H1 (cell line): ENCODE measurements at regions not wholly inside any gene's neighbourhood (a gene's known extent, or its start where the extent isn't known, plus 50 kb on each side); places are given as distances from the start of the nearest gene placed in this dataset.

Experiments used
- ATF3 ChIP-seq: IDR thresholded peaks from 2 replicates; pipeline ENCODE4 v1.6.1; 2011; ENCODE audit warnings: low read depth, mild to moderate bottlenecking, low read length; ENCODE audit not compliant: insufficient read depth
- BACH1 ChIP-seq: IDR thresholded peaks from 2 replicates; pipeline ENCODE4 v1.6.1; 2012; ENCODE audit warnings: low read length, improper control_type of control experiment
- JUN ChIP-seq: IDR thresholded peaks from 2 replicates; pipeline ENCODE4 v1.6.1; 2011; ENCODE audit warnings: low read depth, mild to moderate bottlenecking, improper control_type of control experiment, low read length
- RNF2 ChIP-seq: fragments of 200-900, 300-1000 bp; sonication (generic); IDR thresholded peaks from 2 replicates; pipeline ENCODE4 v1.7.1; 2016; ENCODE audit warnings: borderline replicate concordance, low read depth, mild to moderate bottlenecking, antibody characterized with exemption, low read length; ENCODE audit not compliant: poor library complexity, severe bottlenecking; ENCODE audit errors: missing control alignments

- TF ChIP-seq BACH1 = no peak
- TF ChIP-seq JUN = no peak
- TF ChIP-seq RNF2 = no peak
- no peak for TF ChIP-seq ATF3
Observed at GRCh38 chr3:144868506-144868905, 896.9 kb downstream of the DIPK2A start (continued).
